Esophagus muscularis mucosa (tissue), 3 donors: ENCODE measurements at regions not wholly inside any gene's neighbourhood (a gene's known extent, or its start where the extent isn't known, plus 50 kb on each side); places are given as distances from the start of the nearest gene placed in this dataset.

Source experiments
- CTCF ChIP-seq, 3 experiments: fragments of 200-600 bp in 2 of 3; fragments of 450-650 bp in 1 of 3; sonication (generic) in 2 of 3; IDR thresholded peaks; one replicate each; pipeline ENCODE4 v1.5.1; 2017 to 2019; ENCODE audit warnings: antibody characterized with exemption in 3 of 3, mild to moderate bottlenecking in 2 of 3, moderate library complexity in 1 of 3
- POLR2A ChIP-seq: fragments of 450-650 bp; IDR thresholded peaks from one replicate; pipeline ENCODE4 v1.6.1; 2017; ENCODE audit warnings: antibody characterized with exemption, moderate library complexity, mild to moderate bottlenecking, low read depth

GRCh38 chr18:78625847-78626246, 353.8 kb upstream of the SALL3 start:
- TF ChIP-seq CTCF (IDR thresholded peaks at IDR 0.05) (no peak), POLR2A (no peak)
